Stimulated activated CD4-positive, alpha-beta T cell treated with anti-CD3 and anti-CD28 coated beads, Interleukin-4, amount 100 ng/mL, for 4 hours (primary cell): ENCODE measurements at regions not wholly inside any gene's neighbourhood (a gene's known extent, or its start where the extent isn't known, plus 50 kb on each side); places are given as distances from the start of the nearest gene placed in this dataset.
"Not testable (repeated sequence)": the region's sequence is repeated elsewhere in the genome, so short reads cannot be mapped to it uniquely, and the experiment has no call there.

ENCODE experiments used
- DNase-seq, 2 experiments: peaks; one replicate each; pipeline ENCODE4 v3.0.0-alpha.2; 2020

DNA sequence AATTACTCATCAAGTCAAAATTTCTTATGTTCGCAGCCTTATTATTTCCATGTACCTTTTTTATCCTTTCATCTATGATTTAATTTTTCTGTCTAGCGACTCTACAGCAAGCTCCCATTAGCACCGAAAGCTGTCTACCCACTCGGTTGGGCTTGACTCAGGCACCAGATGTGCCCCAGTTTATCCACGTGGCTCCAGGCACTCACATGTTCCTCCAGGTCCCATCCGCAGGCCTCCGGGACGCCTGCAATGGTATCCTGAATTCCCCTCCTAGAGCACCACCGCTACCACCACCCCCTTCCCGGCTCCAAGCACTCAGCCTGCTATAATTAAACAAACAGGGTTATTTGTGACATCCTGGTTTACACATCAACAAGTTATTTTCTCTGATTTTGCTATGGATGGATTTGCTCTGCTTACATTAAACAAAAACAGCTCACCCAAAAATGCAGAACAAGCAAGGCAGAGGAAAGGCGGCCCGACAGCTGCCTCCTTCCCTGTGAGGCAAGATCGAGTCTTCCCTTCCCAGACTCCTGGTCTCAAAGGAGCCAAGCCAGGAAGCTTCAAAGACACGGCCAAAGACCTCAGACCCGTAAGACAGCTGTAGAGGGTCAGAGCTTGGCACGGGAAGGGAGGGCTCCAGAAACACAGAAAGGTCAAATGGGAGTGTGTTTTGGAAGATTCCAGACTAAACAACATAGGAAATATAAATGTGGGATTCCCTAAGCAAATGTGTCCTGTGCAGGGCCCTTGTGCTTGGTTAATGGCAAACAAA lies 253.8 kb downstream of the TTC8 start:
- no peak for DNase-seq

DNA sequence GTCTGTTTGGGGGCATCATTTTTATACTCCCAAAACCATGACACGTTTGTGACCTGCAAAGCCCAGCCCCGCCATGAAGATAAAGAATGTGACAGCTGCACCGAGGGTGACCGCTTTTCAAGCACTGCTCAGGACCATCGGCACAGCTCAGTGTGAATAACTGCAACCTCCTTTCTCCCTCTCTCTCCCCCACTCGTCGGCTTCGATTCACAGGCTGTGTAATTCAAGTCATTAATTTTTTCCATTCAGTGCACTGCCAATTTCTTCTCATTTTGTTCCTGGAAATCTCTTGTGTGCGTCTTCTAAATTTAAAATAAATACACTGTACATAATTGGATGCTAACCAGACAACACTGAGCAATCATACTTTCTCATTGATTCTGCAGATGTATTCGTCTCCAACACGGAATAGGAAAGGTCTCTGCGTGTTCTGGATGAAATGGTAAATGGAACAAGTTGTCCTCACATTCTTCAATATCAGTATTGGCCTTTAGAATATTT lies 260.8 kb downstream of the TTC8 start:
- no peak for DNase-seq

DNA sequence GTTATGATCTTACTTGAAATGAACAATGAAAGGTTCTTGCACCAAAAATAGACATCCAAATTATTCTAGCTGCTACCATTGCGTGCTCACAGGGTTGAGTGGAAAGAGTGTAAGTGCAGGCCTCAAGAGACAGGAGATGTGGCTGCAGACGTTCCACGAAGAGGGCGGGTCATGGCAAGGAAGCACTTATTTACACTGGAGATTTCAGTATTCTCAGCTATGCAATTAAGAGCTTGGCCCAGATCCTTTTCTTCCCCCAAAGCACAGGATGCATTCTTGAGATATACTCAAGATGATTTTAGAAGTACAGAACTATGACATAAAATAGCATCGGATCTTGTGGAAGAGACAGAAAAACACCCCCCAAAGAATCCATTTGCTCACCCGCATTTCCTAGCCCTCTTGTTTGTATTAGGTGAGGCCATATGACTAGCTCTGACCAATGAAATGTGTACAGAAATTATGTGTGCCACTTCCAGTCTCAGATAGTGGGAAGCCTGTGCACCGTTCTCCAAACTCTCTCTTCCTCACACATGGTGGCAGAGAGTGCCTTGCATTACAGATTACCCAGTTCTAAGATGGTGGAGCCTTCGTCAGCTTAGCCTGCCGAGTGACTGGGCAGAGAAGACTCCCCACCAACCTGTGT lies 261.4 kb downstream of the TTC8 start:
- DNase-seq = no peak

DNA sequence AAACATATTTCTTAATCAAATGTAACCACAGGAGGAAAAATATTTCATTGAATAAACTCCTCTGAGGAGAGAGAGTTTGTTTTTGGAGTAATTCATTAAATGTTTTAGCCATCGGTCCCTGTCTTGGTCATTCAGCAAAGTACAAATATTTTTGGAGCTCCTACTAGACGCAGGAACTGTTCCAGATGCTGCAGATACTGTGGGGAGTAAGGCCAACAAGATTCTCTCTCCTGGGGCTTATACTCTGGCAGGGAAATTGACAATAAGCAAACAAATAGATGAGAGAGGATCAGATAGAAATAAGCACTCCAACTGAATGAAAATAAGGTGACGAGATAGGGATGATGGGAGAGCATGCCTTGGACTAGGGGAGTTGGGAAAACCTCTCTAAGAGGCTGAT lies 264.1 kb downstream of the TTC8 start:
- DNase-seq = no peak

DNA sequence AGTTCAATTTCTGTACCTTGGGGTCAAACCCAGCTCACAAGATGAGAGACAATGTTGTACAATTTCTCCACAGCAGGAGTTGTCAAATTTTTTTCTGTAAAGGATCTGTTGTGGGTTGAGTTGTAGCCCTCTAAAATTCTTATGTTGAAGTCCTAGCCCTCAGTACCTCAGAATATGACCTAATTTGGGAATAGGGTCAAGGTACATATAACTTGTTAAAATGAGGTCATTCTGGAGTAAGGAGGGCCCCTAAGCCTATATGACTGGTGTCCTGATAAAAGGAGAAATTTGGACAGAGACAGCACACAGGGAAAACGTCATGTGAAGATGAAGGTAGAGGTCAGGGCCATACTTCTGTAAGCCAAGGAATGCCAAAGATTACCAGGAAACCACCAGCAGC lies 264.9 kb downstream of the TTC8 start:
- DNase-seq = no peak

DNA sequence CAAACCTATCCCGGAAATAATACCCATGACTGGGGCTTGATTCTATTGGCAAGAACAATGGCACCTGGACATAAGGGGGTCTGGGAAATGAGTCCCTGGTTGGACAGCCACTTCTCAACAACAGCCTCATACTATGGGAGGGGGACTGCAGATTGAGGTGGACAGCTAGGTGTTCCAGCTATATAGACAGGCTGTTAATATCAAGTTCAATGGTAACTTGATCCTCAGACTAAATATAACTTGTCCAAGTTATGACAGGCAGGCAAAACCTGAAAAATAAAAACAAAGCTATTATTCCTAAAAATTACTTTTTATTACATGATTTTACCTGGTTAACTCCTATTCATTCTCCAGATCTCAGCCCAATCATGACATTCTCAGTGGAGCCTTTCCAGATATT lies 267.3 kb downstream of the TTC8 start:
- no peak for DNase-seq

DNA sequence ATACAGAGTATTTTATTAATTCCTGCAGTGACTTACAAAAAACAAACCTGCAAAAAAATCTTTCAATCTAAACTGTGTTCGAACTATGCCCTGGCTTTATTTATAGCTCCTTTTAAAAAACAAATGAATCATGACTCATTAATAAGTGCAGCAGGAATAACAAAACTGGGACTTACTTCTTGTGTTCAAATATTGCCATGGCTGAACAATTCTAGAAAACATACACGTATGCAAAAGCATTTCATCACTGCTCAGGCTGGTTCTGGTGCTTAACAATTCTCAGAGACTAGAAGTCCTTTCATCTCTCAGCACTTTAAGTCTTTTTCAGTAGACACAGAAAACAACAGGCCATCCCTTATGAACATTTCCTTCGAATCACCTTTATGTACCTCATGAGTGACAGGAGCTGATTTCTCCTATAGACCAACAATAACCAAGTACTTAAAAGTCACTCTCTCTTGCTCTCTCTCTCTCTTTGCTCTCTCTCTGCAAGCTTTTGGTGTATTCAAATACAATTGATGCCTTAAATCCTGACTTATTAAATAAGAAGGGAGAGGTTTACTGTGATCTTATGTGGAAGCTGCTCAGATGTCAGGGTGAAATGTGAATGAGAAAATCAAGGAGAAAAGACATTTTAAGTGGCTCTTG lies 268.8 kb downstream of the TTC8 start:
- no peak for DNase-seq

DNA sequence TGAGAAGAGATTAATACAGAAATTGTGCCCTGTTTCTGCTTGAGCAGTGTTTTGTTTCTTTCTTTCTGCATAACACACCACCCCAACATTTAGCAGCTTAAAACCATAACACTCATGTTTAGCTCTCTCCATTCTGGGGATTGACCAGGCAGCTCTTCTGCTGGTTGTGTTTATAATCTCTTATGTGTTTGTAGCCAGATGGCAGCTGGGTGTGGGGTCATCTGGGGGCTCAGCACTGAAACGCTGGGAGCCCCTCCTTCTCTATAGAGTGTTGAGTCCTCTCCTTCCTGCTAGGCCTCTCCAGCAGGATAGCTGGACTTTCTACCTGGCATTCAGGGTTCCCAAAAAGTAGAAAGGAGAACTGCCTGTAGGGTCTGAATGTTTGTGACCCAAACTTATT lies 270.6 kb downstream of the TTC8 start:
- no peak for DNase-seq

DNA sequence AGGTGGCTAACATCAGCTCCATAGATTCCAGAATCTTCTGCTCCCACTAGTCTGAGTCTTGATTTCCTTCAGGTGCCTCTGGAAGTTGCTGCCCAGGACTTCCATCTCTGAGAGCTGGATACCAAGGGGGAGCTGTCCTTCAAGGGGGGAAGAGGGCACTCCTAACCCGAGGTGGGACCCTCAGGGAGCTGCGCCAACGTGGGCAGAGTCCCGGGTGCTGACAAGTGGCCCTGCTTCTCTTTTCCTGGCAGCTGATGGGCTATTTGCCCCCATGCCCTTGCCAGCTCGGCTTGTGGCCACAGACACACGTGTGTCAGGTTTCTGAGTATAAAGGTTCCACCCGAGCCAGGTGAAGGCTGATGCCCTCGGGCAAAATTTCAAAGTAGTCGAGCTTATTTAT lies 272.5 kb downstream of the TTC8 start:
- no peak for DNase-seq

DNA sequence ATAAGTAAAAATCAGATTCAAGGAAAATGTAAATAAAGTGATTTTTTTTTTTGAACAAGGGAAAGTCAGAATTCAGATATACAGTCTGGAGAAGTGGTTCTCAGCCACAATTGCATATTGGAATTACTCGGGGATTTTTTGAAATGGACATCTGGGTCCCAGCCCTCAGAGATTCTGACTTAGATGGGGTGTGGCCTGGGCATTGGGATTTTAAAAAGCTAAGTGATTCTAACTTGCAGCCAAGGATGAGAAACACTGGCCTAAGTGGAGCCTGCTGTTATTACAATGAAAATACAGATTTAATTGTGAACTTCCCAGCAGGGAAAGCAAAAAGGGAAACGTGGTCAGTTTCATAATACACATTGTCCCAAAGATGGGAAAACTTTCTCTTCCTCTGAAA lies 273.8 kb downstream of the TTC8 start:
- no peak for DNase-seq

DNA sequence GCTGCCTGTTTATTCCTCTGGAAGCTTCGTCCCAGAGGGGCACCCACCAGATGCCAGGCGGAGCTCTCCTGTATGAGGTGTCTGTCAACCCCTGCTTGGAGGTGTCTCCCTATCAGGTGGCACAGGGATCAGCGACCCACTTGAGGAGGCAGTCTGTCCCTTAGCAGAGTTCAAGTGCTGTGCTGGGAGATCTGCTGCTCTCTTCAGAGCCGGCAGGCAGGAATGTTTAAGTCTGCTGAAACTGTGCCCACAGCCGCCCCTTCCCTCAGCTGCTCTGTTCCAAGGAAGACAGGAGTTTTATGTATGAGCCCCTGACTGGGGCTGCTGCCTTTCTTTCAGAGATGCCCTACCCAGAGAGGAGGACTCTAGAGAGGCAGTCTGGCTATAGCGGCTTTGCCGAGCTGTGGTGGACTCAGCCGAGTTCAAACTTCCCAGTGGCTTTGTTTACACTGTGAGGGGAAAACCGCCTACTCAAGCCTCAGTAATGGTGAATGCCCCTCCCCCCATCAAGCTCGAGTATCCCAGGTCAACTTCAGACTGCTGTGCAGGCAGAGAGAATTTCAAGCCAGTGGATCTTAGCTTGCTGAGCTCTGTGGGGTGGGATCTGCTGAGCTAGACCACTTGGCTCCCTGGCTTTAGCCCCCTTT lies 279.8 kb downstream of the TTC8 start:
- not testable (repeated sequence) for DNase-seq

DNA sequence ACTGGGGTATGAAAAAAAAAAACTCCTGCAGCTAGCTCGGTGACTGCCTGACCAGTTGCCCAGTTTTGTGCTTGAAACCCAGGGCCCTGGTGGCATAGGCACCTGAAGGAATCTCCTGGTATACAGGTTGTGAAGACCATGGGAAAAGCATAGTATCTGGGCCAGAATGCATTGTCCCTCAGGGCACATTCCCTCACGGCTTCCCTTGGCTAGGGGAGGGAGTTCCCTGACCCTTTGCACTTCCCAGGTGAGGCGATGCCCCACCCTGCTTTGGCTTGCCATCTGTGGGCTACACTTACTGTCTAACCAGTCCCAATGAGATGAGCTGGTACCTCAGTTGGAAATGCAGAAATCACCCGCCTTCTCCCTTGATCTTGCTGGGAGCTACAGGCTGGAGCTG lies 280.4 kb downstream of the TTC8 start:
- not testable (repeated sequence) for DNase-seq
